HL-60 (cell line): ENCODE measurements at regions not wholly inside any gene's neighbourhood (a gene's known extent, or its start where the extent isn't known, plus 50 kb on each side); places are given as distances from the start of the nearest gene placed in this dataset.

Experiments
- CTCF ChIP-seq: IDR thresholded peaks from one replicate; pipeline ENCODE4 v1.5.1; 2011; ENCODE audit warnings: low read length, control low read depth, inconsistent platforms; ENCODE audit not compliant: insufficient read depth
- GABPA ChIP-seq: IDR thresholded peaks from 2 replicates; pipeline ENCODE4 v1.6.1; 2012; ENCODE audit warnings: low read depth
- POLR2AphosphoS5 ChIP-seq: IDR thresholded peaks from 2 replicates; pipeline ENCODE4 v1.6.1; 2012; ENCODE audit warnings: low read depth
- SPI1 ChIP-seq: IDR thresholded peaks from 2 replicates; pipeline ENCODE4 v1.6.1; 2012; ENCODE audit warnings: low read depth, mild to moderate bottlenecking, borderline replicate concordance
- TF ChIP-seq, protein P1 (sequence below): IDR thresholded peaks from 2 replicates; pipeline ENCODE4 v1.6.1; 2012; ENCODE audit warnings: low read depth; ENCODE audit not compliant: insufficient replicate concordance

GRCh38 chr9:115208501-115208900 lies 90.5 kb upstream of the TNC start:
- TF ChIP-seq CTCF (no peak), POLR2AphosphoS5 (no peak), SPI1 (no peak), GABPA (no peak)
- TF ChIP-seq, protein P1, sequence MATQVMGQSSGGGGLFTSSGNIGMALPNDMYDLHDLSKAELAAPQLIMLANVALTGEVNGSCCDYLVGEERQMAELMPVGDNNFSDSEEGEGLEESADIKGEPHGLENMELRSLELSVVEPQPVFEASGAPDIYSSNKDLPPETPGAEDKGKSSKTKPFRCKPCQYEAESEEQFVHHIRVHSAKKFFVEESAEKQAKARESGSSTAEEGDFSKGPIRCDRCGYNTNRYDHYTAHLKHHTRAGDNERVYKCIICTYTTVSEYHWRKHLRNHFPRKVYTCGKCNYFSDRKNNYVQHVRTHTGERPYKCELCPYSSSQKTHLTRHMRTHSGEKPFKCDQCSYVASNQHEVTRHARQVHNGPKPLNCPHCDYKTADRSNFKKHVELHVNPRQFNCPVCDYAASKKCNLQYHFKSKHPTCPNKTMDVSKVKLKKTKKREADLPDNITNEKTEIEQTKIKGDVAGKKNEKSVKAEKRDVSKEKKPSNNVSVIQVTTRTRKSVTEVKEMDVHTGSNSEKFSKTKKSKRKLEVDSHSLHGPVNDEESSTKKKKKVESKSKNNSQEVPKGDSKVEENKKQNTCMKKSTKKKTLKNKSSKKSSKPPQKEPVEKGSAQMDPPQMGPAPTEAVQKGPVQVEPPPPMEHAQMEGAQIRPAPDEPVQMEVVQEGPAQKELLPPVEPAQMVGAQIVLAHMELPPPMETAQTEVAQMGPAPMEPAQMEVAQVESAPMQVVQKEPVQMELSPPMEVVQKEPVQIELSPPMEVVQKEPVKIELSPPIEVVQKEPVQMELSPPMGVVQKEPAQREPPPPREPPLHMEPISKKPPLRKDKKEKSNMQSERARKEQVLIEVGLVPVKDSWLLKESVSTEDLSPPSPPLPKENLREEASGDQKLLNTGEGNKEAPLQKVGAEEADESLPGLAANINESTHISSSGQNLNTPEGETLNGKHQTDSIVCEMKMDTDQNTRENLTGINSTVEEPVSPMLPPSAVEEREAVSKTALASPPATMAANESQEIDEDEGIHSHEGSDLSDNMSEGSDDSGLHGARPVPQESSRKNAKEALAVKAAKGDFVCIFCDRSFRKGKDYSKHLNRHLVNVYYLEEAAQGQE, result no peak
